ENCODE measurements at regions not wholly inside any gene's neighbourhood (a gene's known extent, or its start where the extent isn't known, plus 50 kb on each side); places are given as distances from the start of the nearest gene placed in this dataset.
A peak's percentile ranks its signal among the peaks of the same experiment; 100 is the strongest.

- Histone ChIP-seq H3K9me3 (ENCODE audit: low read depth) (no peaks in the 10 kb centered on the region), H3K4me1 (ENCODE audit: low read depth) (peaks cover 3% of the 10 kb centered on the region), H3K36me3 (no peaks in the 10 kb centered on the region), H3K27me3 (no peaks in the 10 kb centered on the region), H3K4me3 (no peak overlapping the region), H3K27ac (no peak overlapping the region)
- peak; percentile 32 for TF ChIP-seq CTCF (IDR thresholded peaks at IDR 0.05; ENCODE audit: low read depth, low read length)
- peak; percentile 19 to 64 for DNase-seq (ENCODE audit: low read depth in 1 of 2, low spot score in 1 of 2)
These were observed 61.7 kb upstream of the PUM1 start for GRCh38 chr1:31127266-31127665.

GRCh38 chr1:31122741-31123140 is 57.2 kb upstream of the PUM1 start:
- DNase-seq (ENCODE audit: low read depth in 1 of 2, low spot score in 1 of 2), result peak in 1 of 2 donors; percentile 62
- Histone ChIP-seq H3K27me3 (no peaks in the 10 kb centered on the region), H3K4me1 (ENCODE audit: low read depth) (peaks cover 20% of the 10 kb centered on the region), H3K27ac (no peak overlapping the region), H3K9me3 (ENCODE audit: low read depth) (no peaks in the 10 kb centered on the region), H3K36me3 (no peaks in the 10 kb centered on the region), H3K4me3 (no peak overlapping the region)
- TF ChIP-seq CTCF (IDR thresholded peaks at IDR 0.05; ENCODE audit: low read depth, low read length), result no peak

GRCh38 chr1:31122101-31122735 is 56.7 kb upstream of the PUM1 start:
- DNase-seq (ENCODE audit: low read depth in 1 of 2, low spot score in 1 of 2), result peak in 1 of 2 donors; percentile 23
- peak overlapping the region; percentile 34 for H3K27ac ChIP-seq
- no peak for TF ChIP-seq CTCF (IDR thresholded peaks at IDR 0.05; ENCODE audit: low read depth, low read length)
- no peaks in the 10 kb centered on the region for H3K27me3 ChIP-seq
- H3K9me3 ChIP-seq (ENCODE audit: low read depth), result no peaks in the 10 kb centered on the region
- no peak overlapping the region for H3K4me3 ChIP-seq
- no peaks in the 10 kb centered on the region for H3K36me3 ChIP-seq
- peaks cover 18% of the 10 kb centered on the region for H3K4me1 ChIP-seq (ENCODE audit: low read depth)

GRCh38 chr1:31120783-31121180 is 55.3 kb upstream of the PUM1 start:
- no peak for DNase-seq (ENCODE audit: low read depth in 1 of 2, low spot score in 1 of 2)
- no peak for TF ChIP-seq CTCF (IDR thresholded peaks at IDR 0.05; ENCODE audit: low read depth, low read length)

GRCh38 chr1:31116022-31116421 is 50.5 kb upstream of the PUM1 start:
- no peak for TF ChIP-seq CTCF (IDR thresholded peaks at IDR 0.05; ENCODE audit: low read depth, low read length)
- H3K27ac ChIP-seq, result no peak overlapping the region
- no peaks in the 10 kb centered on the region for H3K27me3 ChIP-seq
- peaks cover 10% of the 10 kb centered on the region for H3K4me1 ChIP-seq (ENCODE audit: low read depth)
- DNase-seq (ENCODE audit: low read depth in 1 of 2, low spot score in 1 of 2), result no peak
- H3K4me3 ChIP-seq, result no peak overlapping the region
- no peaks in the 10 kb centered on the region for H3K9me3 ChIP-seq (ENCODE audit: low read depth)
- H3K36me3 ChIP-seq, result no peaks in the 10 kb centered on the region

More at GRCh38 chr1:31120783-31121180, 55.3 kb upstream of the PUM1 start:
- Histone ChIP-seq H3K27me3 (no peaks in the 10 kb centered on the region), H3K4me3 (no peak overlapping the region), H3K9me3 (ENCODE audit: low read depth) (no peaks in the 10 kb centered on the region), H3K36me3 (no peaks in the 10 kb centered on the region), H3K27ac (peak overlapping the region; percentile 85), H3K4me1 (ENCODE audit: low read depth) (peaks cover 17% of the 10 kb centered on the region)

All from cardiac muscle cell (in vitro differentiated cells and primary cell).